CD14-positive monocyte (primary cell): ENCODE measurements at regions not wholly inside any gene's neighbourhood (a gene's known extent, or its start where the extent isn't known, plus 50 kb on each side); places are given as distances from the start of the nearest gene placed in this dataset.

Experiments
- DNase-seq, 3 donors: peaks; one replicate each; pipeline ENCODE4 v3.0.0-alpha.2; 2011 to 2022
- H2AFZ ChIP-seq: 2 replicates; pipeline ENCODE4 v1.6.0; 2012; ENCODE audit warnings: mild to moderate bottlenecking, low read depth, low read length, inconsistent platforms; ENCODE audit not compliant: insufficient read depth, poor library complexity, severe bottlenecking
- H3K27ac ChIP-seq, 2 donors: 1 replicate in 1 of 2; 2 replicates in 1 of 2; pipeline ENCODE4 v1.5.1; 2012 to 2013; ENCODE audit warnings: low read length in 2 of 2, control low read depth in 1 of 2, inconsistent platforms in 1 of 2, low read depth in 1 of 2, mild to moderate bottlenecking in 1 of 2
- H3K27me3 ChIP-seq, 2 donors: one replicate each; pipeline versions ENCODE4 v1.6.0 to v1.6.1; 2011 to 2013; ENCODE audit warnings: low read length in 2 of 2; ENCODE audit not compliant: control insufficient read depth in 2 of 2, insufficient read depth in 2 of 2
- H3K36me3 ChIP-seq, 2 donors: replicated peaks in 1 of 2; 1 replicate in 1 of 2; 2 replicates in 1 of 2; pipeline versions ENCODE4 v1.5.1 to v1.6.1; 2012 to 2013; ENCODE audit warnings: low read length in 2 of 2, control low read depth in 1 of 2, inconsistent platforms in 1 of 2, mild to moderate bottlenecking in 1 of 2; ENCODE audit not compliant: insufficient read depth in 2 of 2, control insufficient read depth in 1 of 2
- H3K4me1 ChIP-seq, 2 donors: 1 replicate in 1 of 2; 2 replicates in 1 of 2; pipeline versions ENCODE4 v1.5.1 to v1.6.1; 2012 to 2013; ENCODE audit warnings: low read length in 2 of 2, control low read depth in 1 of 2, inconsistent platforms in 1 of 2, mild to moderate bottlenecking in 1 of 2, moderate library complexity in 1 of 2; ENCODE audit not compliant: insufficient read depth in 2 of 2, control insufficient read depth in 1 of 2
- H3K4me2 ChIP-seq: replicated peaks from 2 replicates; pipeline ENCODE3; 2012; ENCODE audit warnings: low read length, moderate library complexity, mild to moderate bottlenecking; ENCODE audit not compliant: poor library complexity, severe bottlenecking; ENCODE audit errors: extremely low read depth
- H3K4me3 ChIP-seq, 3 experiments: fragments of 200-600 bp in 1 of 3; sonication (generic) in 1 of 3; replicated peaks in 1 of 3; 1 replicate in 2 of 3; 2 replicates in 1 of 3; pipeline ENCODE4 v1.5.1; 2011 to 2013; ENCODE audit warnings: low read length in 3 of 3, mild to moderate bottlenecking in 3 of 3, control low read depth in 2 of 3, low read depth in 2 of 3, inconsistent platforms in 1 of 3, moderate library complexity in 1 of 3
- H3K79me2 ChIP-seq: 2 replicates; pipeline ENCODE4 v1.6.0; 2012; ENCODE audit warnings: mild to moderate bottlenecking, control low read depth, inconsistent platforms, low read length, moderate library complexity; ENCODE audit not compliant: insufficient read depth
- H3K9ac ChIP-seq: 2 replicates; pipeline ENCODE4 v1.6.0; 2017; ENCODE audit warnings: low read length, mild to moderate bottlenecking; ENCODE audit not compliant: insufficient read depth, poor library complexity, severe bottlenecking
- H3K9me3 ChIP-seq, 2 donors: replicated peaks in 1 of 2; 1 replicate in 1 of 2; 2 replicates in 1 of 2; pipeline versions ENCODE4 v1.5.1 to v1.6.1; 2012 to 2013; ENCODE audit warnings: low read length in 2 of 2, control low read depth in 1 of 2; ENCODE audit not compliant: control insufficient read depth in 1 of 2, insufficient read depth in 1 of 2
- H4K20me1 ChIP-seq: 2 replicates; pipeline ENCODE4 v1.6.0; 2012; ENCODE audit warnings: mild to moderate bottlenecking, low read length, control low read depth, moderate library complexity; ENCODE audit not compliant: insufficient read depth
- H3K27ac Mint-ChIP-seq, 7 donors: one replicate each; pipeline ENCODE4 v1.8.0; 2020; ENCODE audit warnings: mild to moderate bottlenecking in 7 of 7, mixed read lengths in 7 of 7, moderate library complexity in 6 of 7, inconsistent platforms in 2 of 7
- H3K27me3 Mint-ChIP-seq, 3 donors: one replicate each; pipeline ENCODE4 v1.8.0; 2021 to 2022; ENCODE audit warnings: low read depth in 3 of 3, mild to moderate bottlenecking in 3 of 3, mixed read lengths in 3 of 3, moderate library complexity in 3 of 3, inconsistent platforms in 1 of 3
- H3K36me3 Mint-ChIP-seq, 2 donors: one replicate each; pipeline ENCODE4 v1.8.0; 2020; ENCODE audit warnings: mixed read lengths in 2 of 2, inconsistent platforms in 1 of 2, mild to moderate bottlenecking in 1 of 2
- H3K4me1 Mint-ChIP-seq: one replicate; pipeline ENCODE4 v1.8.0; 2020; ENCODE audit warnings: mild to moderate bottlenecking, mixed read lengths
- H3K4me3 Mint-ChIP-seq, 2 donors: one replicate each; pipeline ENCODE4 v1.8.0; 2020; ENCODE audit warnings: mild to moderate bottlenecking in 2 of 2, mixed read lengths in 2 of 2, moderate library complexity in 1 of 2
- H3K9me3 Mint-ChIP-seq, 7 donors: one replicate each; pipeline ENCODE4 v1.8.0; 2020 to 2022; ENCODE audit warnings: mixed read lengths in 7 of 7, mild to moderate bottlenecking in 6 of 7, moderate library complexity in 6 of 7, inconsistent platforms in 2 of 7
- CTCF ChIP-seq: fragments of 200-600 bp; IDR thresholded peaks from one replicate; pipeline ENCODE4 v1.8.0; 2022; ENCODE audit warnings: antibody characterized with exemption, mild to moderate bottlenecking
- WGBS: methylation state at CpG from one replicate; pipeline ENCODE4 v1.1.5; 2013; ENCODE audit warnings: missing lambda C conversion rate; ENCODE audit not compliant: insufficient coverage; 5-methylcytosine and 5-hydroxymethylcytosine counted together
- intact Hi-C, 2 donors: fragments of 100-400 bp; cut with micrococcal nuclease; formaldehyde crosslinking; loops; one replicate each; pipeline versions ENCODE4 v1.15.0 to v1.15.1; 2023

GRCh38 chr22:49687786-49688515 is 139.7 kb downstream of the BRD1 start:
- 97% methylated on average over 20 of the region's 24 CpGs for WGBS
- Histone ChIP-seq H3K27me3 (no peaks in the 10 kb centered on the region), H3K9ac (no peak overlapping the region), H3K36me3 (no peaks in the 10 kb centered on the region), H4K20me1 (no peaks in the 10 kb centered on the region), H3K79me2 (no peaks in the 10 kb centered on the region), H3K9me3 (no peaks in the 10 kb centered on the region), H3K27ac (no peak overlapping the region), H2AFZ (no peak overlapping the region), H3K4me1 (no peaks in the 10 kb centered on the region), H3K4me3 (no peak overlapping the region), H3K4me2 (no peak overlapping the region)
- TF ChIP-seq CTCF = no peak
- H3K4me3 Mint-ChIP-seq = no peak overlapping the region
- intact Hi-C loops = no loop called here
- peaks cover 2 to 13% (median 7%) of the 10 kb centered on the region in 7 donors for H3K9me3 Mint-ChIP-seq
- no peak overlapping the region for H3K27ac Mint-ChIP-seq
- no peak for DNase-seq
- no peaks in the 10 kb centered on the region for H3K4me1 Mint-ChIP-seq
- H3K27me3 Mint-ChIP-seq = peaks cover 4 to 7% (median 5%) of the 10 kb centered on the region in 3 donors
- no peaks in the 10 kb centered on the region for H3K36me3 Mint-ChIP-seq

GRCh38 chr22:49687333-49687732 is 140.3 kb downstream of the BRD1 start:
- Mint-ChIP-seq H3K27me3 (peaks cover 4 to 7% (median 5%) of the 10 kb centered on the region in 3 donors), H3K4me3 (no peak overlapping the region), H3K36me3 (no peaks in the 10 kb centered on the region), H3K27ac (no peak overlapping the region), H3K9me3 (peaks cover 0 to 13% (median 7%) of the 10 kb centered on the region in 7 donors), H3K4me1 (no peaks in the 10 kb centered on the region)
- Histone ChIP-seq H3K4me2 (no peak overlapping the region), H4K20me1 (no peaks in the 10 kb centered on the region), H3K9me3 (no peaks in the 10 kb centered on the region), H3K4me1 (no peaks in the 10 kb centered on the region), H3K4me3 (no peak overlapping the region), H3K79me2 (no peaks in the 10 kb centered on the region), H3K27ac (no peak overlapping the region), H3K9ac (no peak overlapping the region), H2AFZ (no peak overlapping the region), H3K36me3 (no peaks in the 10 kb centered on the region), H3K27me3 (no peaks in the 10 kb centered on the region)
- intact Hi-C loops = no loop called here
- WGBS = 100% methylated on average over 3 of the region's 3 CpGs
- TF ChIP-seq CTCF = no peak
- no peak for DNase-seq
